GM18508 (cell line): ENCODE measurements at regions not wholly inside any gene's neighbourhood (a gene's known extent, or its start where the extent isn't known, plus 50 kb on each side); places are given as distances from the start of the nearest gene placed in this dataset.

Source experiments
- ATAC-seq: cut with Tn5 transposase; IDR thresholded peaks from one replicate; pipeline ENCODE4 v1.9.1; 2021; ENCODE audit warnings: moderate number of reproducible peaks; ENCODE audit not compliant: insufficient read depth, unreplicated experiment

DNA sequence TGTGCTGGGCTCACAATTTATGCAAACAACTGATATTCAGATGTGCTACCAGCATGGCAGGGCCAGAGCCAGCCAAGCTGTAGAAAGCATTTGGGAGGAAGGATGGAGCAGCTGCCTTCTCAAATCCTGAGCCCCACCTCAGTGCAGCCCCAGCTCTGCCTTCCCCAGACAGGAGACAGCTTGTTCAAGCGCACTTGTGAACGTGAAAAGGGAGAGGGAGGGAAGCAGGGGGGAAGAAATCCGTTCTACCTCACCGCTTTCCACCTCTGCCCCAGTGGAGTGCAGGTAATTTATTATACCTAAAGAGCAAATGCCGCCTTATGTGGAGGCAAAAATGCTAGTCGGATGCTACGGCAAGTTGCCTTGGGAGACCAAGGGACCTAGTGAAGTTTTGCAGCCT, 66.0 kb upstream of the SLC14A2 start:
- no peak for ATAC-seq

DNA sequence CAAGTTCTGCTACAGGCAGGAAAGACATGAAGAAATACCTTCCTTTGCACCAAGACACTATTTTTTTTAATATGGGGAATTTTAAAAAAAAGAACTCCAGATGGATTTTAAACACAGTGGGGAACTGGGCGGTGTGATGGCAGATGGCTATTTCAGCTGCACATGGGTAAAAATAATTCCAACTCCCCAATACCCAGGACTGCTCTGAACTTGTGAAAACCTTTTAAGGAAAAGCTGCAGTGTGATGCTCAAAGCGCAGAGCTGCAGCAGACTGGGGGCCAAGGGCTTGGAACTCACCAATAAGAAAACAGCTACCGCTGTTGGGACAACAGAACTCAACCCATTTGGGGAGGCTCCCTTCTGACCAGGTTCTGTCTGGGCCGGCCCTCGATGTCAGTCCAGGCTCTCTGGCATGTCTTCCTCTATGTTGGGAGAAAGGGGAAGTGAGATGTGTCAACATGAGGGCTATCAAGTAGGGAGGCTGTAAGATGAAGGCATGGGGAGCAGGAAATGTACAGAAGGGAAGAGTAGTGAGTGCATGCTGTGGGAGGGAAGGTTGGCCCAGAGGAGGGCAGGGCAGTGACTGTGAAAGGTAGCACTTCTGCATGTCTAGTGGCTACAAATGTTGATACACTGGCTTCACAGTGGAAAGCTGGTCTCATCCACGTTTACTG, 64.0 kb upstream of the SLC14A2 start:
- ATAC-seq: no peak

- ATAC-seq: no peak
Measured at GRCh38 chr18:45553723-45554388, 61.4 kb upstream of the SLC14A2 start.

GRCh38 chr18:45554389-45554737, 60.9 kb upstream of the SLC14A2 start:
- no peak for ATAC-seq

DNA sequence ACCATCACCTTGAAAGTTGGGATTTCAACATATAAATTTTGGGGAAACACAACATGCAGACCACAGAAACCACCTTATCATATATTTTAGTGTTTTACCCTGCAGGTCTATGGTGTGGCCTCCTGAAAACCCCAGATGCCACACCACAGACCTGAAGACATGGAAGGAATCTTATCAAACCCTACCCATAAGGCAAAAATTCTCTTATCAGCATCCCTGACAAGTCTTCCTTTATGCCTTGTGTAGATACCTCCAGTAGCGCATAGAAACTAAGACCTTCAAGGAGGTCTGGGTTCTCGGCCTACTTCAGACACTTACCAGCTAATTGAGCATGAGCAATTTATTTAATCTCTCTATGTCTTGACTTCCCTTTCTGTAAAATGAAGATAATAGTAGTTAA, 59.1 kb upstream of the SLC14A2 start:
- ATAC-seq: no peak

- ATAC-seq: no peak
Measured at GRCh38 chr18:45557287-45557686, 58.0 kb upstream of the SLC14A2 start.

GRCh38 chr18:45557779-45558178, 57.5 kb upstream of the SLC14A2 start:
- no peak for ATAC-seq

DNA sequence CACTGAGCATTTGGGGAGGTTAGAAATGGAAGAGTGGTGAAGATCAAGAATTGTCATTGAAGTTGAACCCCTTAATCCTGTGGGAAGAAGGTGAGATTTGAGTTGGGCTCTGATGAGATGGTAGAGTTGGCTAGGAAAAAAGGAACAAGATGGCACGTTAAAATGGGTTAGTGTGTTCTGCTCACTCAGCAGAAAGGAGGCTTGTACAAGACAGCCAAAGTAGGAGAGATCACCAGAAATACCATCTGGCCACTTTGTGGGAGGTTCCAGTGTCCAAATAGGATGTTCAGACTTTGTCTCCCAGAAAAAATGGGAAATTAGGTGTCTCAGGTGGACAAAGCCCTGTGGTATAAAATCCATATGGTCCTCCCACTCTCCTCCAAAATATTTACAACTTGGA, 56.0 kb upstream of the SLC14A2 start:
- no peak for ATAC-seq

- no peak for ATAC-seq
Measured at GRCh38 chr18:45560870-45561269, 54.4 kb upstream of the SLC14A2 start.

DNA sequence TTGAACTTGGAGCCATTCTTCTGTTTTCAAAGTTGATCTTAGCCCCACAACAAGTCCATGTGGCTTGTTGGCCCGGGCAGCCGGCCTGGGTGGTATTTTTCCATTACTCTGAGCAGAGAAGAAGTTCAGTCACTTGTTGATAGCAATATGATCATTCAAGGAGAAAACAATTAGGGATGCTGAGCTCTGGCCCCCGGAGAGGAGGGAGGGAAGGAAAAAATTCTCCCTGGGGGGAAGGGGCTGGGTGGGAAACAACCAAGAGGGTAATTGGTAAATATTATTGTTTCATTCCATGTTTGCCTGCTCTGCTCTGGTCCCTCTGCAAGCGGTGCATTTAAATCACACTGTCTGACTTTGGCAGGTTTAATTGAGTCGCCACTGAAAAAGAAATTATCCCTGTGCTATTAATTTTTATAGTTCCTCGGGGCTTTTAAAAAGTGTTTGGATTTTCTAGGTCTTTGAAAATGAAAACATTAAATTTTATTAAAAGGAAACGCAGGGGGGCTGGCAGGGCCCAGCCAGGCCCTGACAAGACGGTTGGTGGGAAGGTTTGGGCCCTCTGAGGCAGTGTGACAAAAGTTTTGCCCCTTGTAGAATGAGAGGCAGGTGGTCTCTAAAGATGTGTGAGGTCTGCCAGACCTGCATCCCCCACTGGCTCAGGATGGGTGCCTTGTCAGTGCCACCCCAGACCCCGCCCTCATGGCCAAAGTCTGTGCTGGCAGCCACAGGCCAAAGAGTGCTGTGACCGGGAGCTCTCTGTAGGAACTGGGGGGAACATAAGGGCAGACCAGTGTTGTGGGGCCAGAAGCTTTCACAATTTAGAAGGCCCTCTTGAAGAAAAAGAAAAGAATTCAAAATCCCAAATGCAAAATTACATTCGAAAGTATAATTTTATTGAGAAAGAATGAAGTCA, 52.5 kb upstream of the SLC14A2 start:
- no peak for ATAC-seq

- no peak for ATAC-seq
Measured at GRCh38 chr18:45565280-45565970, 49.9 kb upstream of the SLC14A2 start.
